Dermis microvascular lymphatic vessel endothelial cell (primary cell): ENCODE measurements at regions not wholly inside any gene's neighbourhood (a gene's known extent, or its start where the extent isn't known, plus 50 kb on each side); places are given as distances from the start of the nearest gene placed in this dataset.
A peak's percentile ranks its signal among the peaks of the same experiment; 100 is the strongest.

Source experiments
- DNase-seq, 2 donors: peaks; one replicate each; pipeline versions ENCODE4 v3.0.0 to v3.0.0-alpha.2; 2010; ENCODE audit warnings: low read depth in 2 of 2

GRCh38 chr20:43803276-43803675 lies 76.5 kb upstream of the GTSF1L start:
- no peak for DNase-seq

GRCh38 chr20:43800186-43800585 lies 73.4 kb upstream of the GTSF1L start:
- peak in 1 of 2 donors; percentile 4 for DNase-seq

GRCh38 chr20:43799741-43800140 lies 72.9 kb upstream of the GTSF1L start:
- DNase-seq = no peak

- no peak for DNase-seq
These were observed 72.4 kb upstream of the GTSF1L start for GRCh38 chr20:43799150-43799711.

GRCh38 chr20:43798291-43799149 lies 71.7 kb upstream of the GTSF1L start:
- DNase-seq = no peak

- no peak for DNase-seq
These were observed 67.5 kb upstream of the GTSF1L start for GRCh38 chr20:43794326-43794725.

- DNase-seq = peak in 1 of 2 donors; percentile 12
These were observed 62.8 kb upstream of the GTSF1L start for GRCh38 chr20:43789593-43789992.

GRCh38 chr20:43787937-43788336 lies 61.1 kb upstream of the GTSF1L start:
- DNase-seq = no peak

GRCh38 chr20:43786885-43787284 lies 60.1 kb upstream of the GTSF1L start:
- DNase-seq = no peak

GRCh38 chr20:43781215-43781614 lies 54.4 kb upstream of the GTSF1L start:
- no peak for DNase-seq

- DNase-seq = no peak
These were observed 51.6 kb upstream of the GTSF1L start for GRCh38 chr20:43778375-43778774.

- DNase-seq = no peak
These were observed 49.9 kb upstream of the GTSF1L start for GRCh38 chr20:43776691-43777090.
